Mammary epithelial cell (primary cell): ENCODE measurements at regions not wholly inside any gene's neighbourhood (a gene's known extent, or its start where the extent isn't known, plus 50 kb on each side); places are given as distances from the start of the nearest gene placed in this dataset.

Source experiments
- CTCF ChIP-seq, 2 donors: IDR thresholded peaks in 1 of 2; conservative IDR thresholded peaks in 1 of 2; 2 replicates each; pipeline ENCODE4 v1.5.1; 2011 to 2012; ENCODE audit warnings: inconsistent platforms in 2 of 2, low read length in 2 of 2, mild to moderate bottlenecking in 2 of 2, control low read depth in 1 of 2, low read depth in 1 of 2; ENCODE audit not compliant: insufficient read depth in 1 of 2; ENCODE audit errors: extremely low read depth in 1 of 2
- EZH2 ChIP-seq: IDR thresholded peaks from 2 replicates; pipeline ENCODE4 v1.6.1; 2012; ENCODE audit warnings: low read length, inconsistent platforms, borderline replicate concordance

DNA sequence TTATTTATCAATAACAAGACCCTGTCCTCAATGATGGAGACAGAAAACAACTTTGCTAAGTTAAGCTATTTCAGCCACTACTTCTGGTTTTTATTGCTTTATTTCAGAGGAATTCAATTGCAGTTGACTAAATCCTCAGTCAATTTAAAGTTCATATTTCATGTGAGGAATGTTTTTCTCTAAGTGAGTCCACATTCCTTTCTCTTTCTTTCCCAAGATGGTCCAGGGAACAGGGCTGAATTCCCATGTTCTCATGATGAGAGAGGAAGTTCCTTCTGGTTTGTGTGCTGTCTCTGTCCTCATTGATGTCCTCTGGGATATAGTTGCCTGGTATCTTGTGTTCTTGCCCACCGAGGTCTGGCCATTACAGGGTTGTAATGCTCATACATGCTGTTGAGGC, 117.2 kb downstream of the SLIT2 start:
- TF ChIP-seq CTCF (conservative IDR thresholded peaks at IDR 0.05 in 1 of 2, IDR thresholded peaks at IDR 0.05 in 1 of 2; ENCODE audit: extremely low read depth in 1 of 2, insufficient read depth in 1 of 2, low read depth in 1 of 2, low read length in 2 of 2) (no peak), EZH2 (no peak)
